Liver (tissue), 8 donors: ENCODE measurements at regions not wholly inside any gene's neighbourhood (a gene's known extent, or its start where the extent isn't known, plus 50 kb on each side); places are given as distances from the start of the nearest gene placed in this dataset.

Source experiments
- DNase-seq: peaks from one replicate; pipeline ENCODE4 v3.0.0-alpha.2; 2017; ENCODE audit warnings: low spot score
- H3K27ac ChIP-seq, 2 donors: one replicate each; pipeline ENCODE4 v1.7.0; 2013; ENCODE audit warnings: inconsistent platforms in 2 of 2, low read length in 2 of 2, control low read depth in 1 of 2, low read depth in 1 of 2, mild to moderate bottlenecking in 1 of 2
- H3K27me3 ChIP-seq, 4 donors: one replicate each; pipeline versions ENCODE4 v1.6.1 to v1.7.0; 2013; ENCODE audit warnings: low read length in 3 of 4, inconsistent platforms in 1 of 4, mild to moderate bottlenecking in 1 of 4, moderate library complexity in 1 of 4; ENCODE audit not compliant: control insufficient read depth in 4 of 4, insufficient read depth in 4 of 4
- H3K36me3 ChIP-seq, 4 donors: one replicate each; pipeline versions ENCODE4 v1.6.1 to v1.7.0; 2013; ENCODE audit warnings: low read length in 3 of 4, mild to moderate bottlenecking in 3 of 4, low read depth in 1 of 4, moderate library complexity in 1 of 4; ENCODE audit not compliant: control insufficient read depth in 4 of 4, insufficient read depth in 3 of 4
- H3K4me1 ChIP-seq, 4 donors: one replicate each; pipeline versions ENCODE4 v1.6.1 to v1.7.0; 2013; ENCODE audit warnings: low read length in 3 of 4, mild to moderate bottlenecking in 3 of 4, moderate library complexity in 1 of 4; ENCODE audit not compliant: control insufficient read depth in 4 of 4, insufficient read depth in 4 of 4
- H3K4me3 ChIP-seq, 3 donors: one replicate each; pipeline versions ENCODE4 v1.6.1 to v1.7.0; 2013; ENCODE audit warnings: low read length in 3 of 3, control low read depth in 1 of 3, low read depth in 1 of 3, mild to moderate bottlenecking in 1 of 3
- H3K9ac ChIP-seq, 2 donors: one replicate each; pipeline ENCODE4 v1.7.0; 2013; ENCODE audit warnings: low read length in 2 of 2, mild to moderate bottlenecking in 2 of 2, moderate library complexity in 2 of 2, control low read depth in 1 of 2, low read depth in 1 of 2
- H3K9me3 ChIP-seq, 4 donors: one replicate each; pipeline versions ENCODE4 v1.6.1 to v1.7.0; 2013; ENCODE audit warnings: low read length in 3 of 4; ENCODE audit not compliant: control insufficient read depth in 4 of 4
- CTCF ChIP-seq: fragments of 150-350 bp; IDR thresholded peaks from 2 replicates; pipeline ENCODE4 v1.5.1; 2017; ENCODE audit warnings: improper control_type of control experiment, low read depth, low read length; ENCODE audit not compliant: missing input control
- EGR1 ChIP-seq, 2 donors: IDR thresholded peaks; 2 replicates each; pipeline ENCODE4 v1.6.1; 2016 to 2018; ENCODE audit warnings: antibody characterized with exemption in 2 of 2, low read depth in 2 of 2
- FOXA1 ChIP-seq: IDR thresholded peaks from 2 replicates; pipeline ENCODE4 v1.6.1; 2016; ENCODE audit warnings: antibody characterized with exemption
- FOXA2 ChIP-seq: IDR thresholded peaks from 2 replicates; pipeline ENCODE4 v1.6.1; 2016; ENCODE audit warnings: antibody characterized with exemption
- GABPA ChIP-seq, 2 donors: IDR thresholded peaks in 1 of 2; conservative IDR thresholded peaks in 1 of 2; 2 replicates each; pipeline ENCODE4 v1.6.1; 2016; ENCODE audit warnings: antibody characterized with exemption in 2 of 2, mild to moderate bottlenecking in 1 of 2, moderate library complexity in 1 of 2
- HNF4G ChIP-seq: IDR thresholded peaks from 2 replicates; pipeline ENCODE4 v1.6.1; 2016; ENCODE audit warnings: antibody characterized with exemption
- JUND ChIP-seq, 2 donors: IDR thresholded peaks; 2 replicates each; pipeline ENCODE4 v1.6.1; 2016; ENCODE audit warnings: antibody characterized with exemption in 2 of 2
- MAX ChIP-seq: IDR thresholded peaks from 2 replicates; pipeline ENCODE4 v1.6.1; 2016; ENCODE audit warnings: antibody characterized with exemption
- RAD21 ChIP-seq, 2 donors: IDR thresholded peaks; 2 replicates each; pipeline ENCODE4 v1.6.1; 2016; ENCODE audit warnings: antibody characterized with exemption in 2 of 2, mild to moderate bottlenecking in 2 of 2
- REST ChIP-seq: IDR thresholded peaks from 2 replicates; pipeline ENCODE4 v1.6.1; 2016; ENCODE audit warnings: antibody characterized with exemption, mild to moderate bottlenecking
- YY1 ChIP-seq: IDR thresholded peaks from 2 replicates; pipeline ENCODE4 v1.6.1; 2016; ENCODE audit warnings: antibody characterized with exemption, mild to moderate bottlenecking
- WGBS: extraction: QIAGEN DNeasy Blood & Tissue Kit; methylation state at CpG from one replicate; pipeline ENCODE4 v1.1.7; 2013; 5-methylcytosine and 5-hydroxymethylcytosine counted together
- donor health status: healthy.
- donor health status: healthy.
- donor health status: healthy.
- donor health status: healthy.
- donor health status: healthy.

GRCh38 chr15:92773340-92773739, 117.8 kb upstream of the FAM174B start:
- TF ChIP-seq YY1, result no peak
- no peak for TF ChIP-seq GABPA (IDR thresholded peaks at IDR 0.05 in 1 of 2, conservative IDR thresholded peaks at IDR 0.05 in 1 of 2)
- TF ChIP-seq CTCF, result no peak
- TF ChIP-seq JUND (IDR thresholded peaks at IDR 0.05), result no peak
- no peak for TF ChIP-seq REST
- TF ChIP-seq MAX, result no peak
- no peak for TF ChIP-seq FOXA1
- WGBS, result 96% methylated on average over 6 of the region's 6 CpGs

DNA sequence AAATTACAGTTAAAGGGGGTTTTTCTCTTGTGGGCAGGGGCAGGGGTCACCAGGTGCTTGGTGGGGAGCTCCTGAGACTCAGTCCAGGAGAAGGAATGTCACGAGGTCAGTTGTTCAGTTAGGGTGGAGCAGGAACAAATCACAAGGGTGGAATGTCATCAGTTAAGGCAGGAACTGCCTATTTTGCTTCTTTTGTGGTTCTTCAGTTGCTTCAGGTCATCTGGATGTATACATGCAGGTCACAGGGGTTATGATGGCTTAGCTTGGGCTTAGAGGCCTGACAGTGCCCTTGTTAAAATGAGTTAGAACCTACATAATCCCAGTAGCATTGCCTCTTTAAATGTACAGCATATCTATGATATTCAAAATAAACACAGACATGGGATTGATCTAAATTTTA, 120.2 kb upstream of the CHD2 start:
- H3K27me3 ChIP-seq, result no peaks in the 10 kb centered on the region
- H3K36me3 ChIP-seq, result peaks cover 0 to 6% (median 0%) of the 10 kb centered on the region in 4 donors
- DNase-seq, result no peak
- H3K4me3 ChIP-seq, result no peak overlapping the region
- 80% methylated on average over 1 of the region's 1 CpG for WGBS
- H3K27ac ChIP-seq, result no peak overlapping the region
- no peak overlapping the region for H3K9ac ChIP-seq
- H3K9me3 ChIP-seq, result peaks cover 0 to 4% (median 2%) of the 10 kb centered on the region in 4 donors
- no peak for TF ChIP-seq YY1
- TF ChIP-seq FOXA2, result no peak
- no peak for TF ChIP-seq JUND (IDR thresholded peaks at IDR 0.05)
- TF ChIP-seq MAX, result no peak
- no peak for TF ChIP-seq FOXA1
- no peak for TF ChIP-seq HNF4G
- no peak for TF ChIP-seq EGR1 (IDR thresholded peaks at IDR 0.05; ENCODE audit: low read depth in 2 of 2)
- no peaks in the 10 kb centered on the region for H3K4me1 ChIP-seq

More at GRCh38 chr15:92773340-92773739, 117.8 kb upstream of the FAM174B start:
- DNase-seq, result no peak
- Histone ChIP-seq H3K36me3 (no peaks in the 10 kb centered on the region), H3K4me1 (no peaks in the 10 kb centered on the region), H3K27ac (no peak overlapping the region), H3K9ac (no peak overlapping the region), H3K4me3 (no peak overlapping the region), H3K9me3 (no peaks in the 10 kb centered on the region), H3K27me3 (no peaks in the 10 kb centered on the region)

- no peak overlapping the region for H3K27ac ChIP-seq
- H3K4me1 ChIP-seq, result no peaks in the 10 kb centered on the region
- TF ChIP-seq REST (no peak), RAD21 (IDR thresholded peaks at IDR 0.05) (no peak)
- peaks cover 0 to 6% (median 0%) of the 10 kb centered on the region in 4 donors for H3K36me3 ChIP-seq
- 95% methylated on average over 3 of the region's 3 CpGs for WGBS
- no peak overlapping the region for H3K4me3 ChIP-seq
- no peaks in the 10 kb centered on the region for H3K27me3 ChIP-seq
- no peak for DNase-seq
- H3K9me3 ChIP-seq, result peaks cover 0 to 4% (median 2%) of the 10 kb centered on the region in 4 donors
- no peak overlapping the region for H3K9ac ChIP-seq
Measured at GRCh38 chr15:92780843-92781242, 119.3 kb upstream of the CHD2 start.
